MM.1S (cell line): ENCODE measurements at regions not wholly inside any gene's neighbourhood (a gene's known extent, or its start where the extent isn't known, plus 50 kb on each side); places are given as distances from the start of the nearest gene placed in this dataset.

ENCODE experiments used
- CTCF ChIP-seq: fragments of 300-600 bp; sonication (generic); IDR thresholded peaks from 2 replicates; pipeline ENCODE4 v1.5.1; 2016; ENCODE audit warnings: antibody characterized with exemption, low read length, mixed read lengths
- EZH2phosphoT487 ChIP-seq: fragments of 300-600 bp; sonication (generic); IDR thresholded peaks from 2 replicates; pipeline ENCODE4 v1.6.1; 2018; ENCODE audit warnings: antibody characterized with exemption, low read length

- TF ChIP-seq CTCF (peak; percentile 96), EZH2phosphoT487 (no peak)
Measured at GRCh38 chr7:142478479-142479220, 220.8 kb upstream of the PRSS58 start.
